Transverse colon (tissue), 4 donors: ENCODE measurements at regions not wholly inside any gene's neighbourhood (a gene's known extent, or its start where the extent isn't known, plus 50 kb on each side); places are given as distances from the start of the nearest gene placed in this dataset.

Experiments used
- CTCF ChIP-seq, 5 experiments: fragments of 200-600 bp in 3 of 5; fragments of 450-650 bp in 2 of 5; sonication (generic) in 3 of 5; IDR thresholded peaks; 1 replicate in 2 of 5; 2 replicates in 3 of 5; pipeline ENCODE4 v1.5.1; 2016 to 2017; ENCODE audit warnings: antibody characterized with exemption in 5 of 5, inconsistent platforms in 3 of 5, mild to moderate bottlenecking in 2 of 5, moderate library complexity in 1 of 5
- EP300 ChIP-seq: sonication (generic); formaldehyde crosslinking; IDR thresholded peaks from one replicate; pipeline ENCODE4 v1.6.1; 2017; ENCODE audit warnings: antibody characterized with exemption, low read depth
- POLR2A ChIP-seq: fragments of 450-650 bp; IDR thresholded peaks from one replicate; pipeline ENCODE4 v1.6.1; 2016; ENCODE audit warnings: antibody characterized with exemption, mild to moderate bottlenecking, moderate library complexity
- POLR2AphosphoS5 ChIP-seq, 3 donors: sonication (generic); formaldehyde crosslinking; IDR thresholded peaks; one replicate each; pipeline ENCODE4 v1.6.1; 2016; ENCODE audit warnings: antibody characterized with exemption in 3 of 3

GRCh38 chr6:79777713-79778579 lies 146.8 kb downstream of the SH3BGRL2 start:
- TF ChIP-seq CTCF (IDR thresholded peaks at IDR 0.05) = peak; percentile 85 to 99 (median 98)
- no peak for TF ChIP-seq POLR2AphosphoS5 (IDR thresholded peaks at IDR 0.05)
- no peak for TF ChIP-seq POLR2A
- TF ChIP-seq EP300 = no peak
